ENCODE measurements at regions not wholly inside any gene's neighbourhood (a gene's known extent, or its start where the extent isn't known, plus 50 kb on each side); places are given as distances from the start of the nearest gene placed in this dataset.

DNA sequence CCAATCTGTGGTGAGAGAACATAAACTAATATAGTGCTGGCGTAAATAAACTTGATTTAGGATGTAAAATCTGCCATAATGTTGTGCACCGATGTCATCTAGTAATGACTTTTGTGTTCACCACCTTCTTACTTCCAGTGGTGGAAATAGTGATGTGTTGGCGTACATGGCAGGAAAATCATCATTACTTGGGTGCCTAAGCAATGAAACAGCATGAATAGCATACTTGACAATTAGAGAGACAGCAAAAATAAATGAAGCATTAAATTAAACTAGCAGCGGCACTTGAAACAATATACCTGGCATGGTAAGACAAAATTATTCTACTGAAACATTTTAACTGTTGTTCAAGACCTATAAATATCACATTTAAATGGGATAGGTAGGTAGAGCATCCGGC lies 73.2 kb upstream of the DSC1 start:
- TF ChIP-seq, protein P1, sequence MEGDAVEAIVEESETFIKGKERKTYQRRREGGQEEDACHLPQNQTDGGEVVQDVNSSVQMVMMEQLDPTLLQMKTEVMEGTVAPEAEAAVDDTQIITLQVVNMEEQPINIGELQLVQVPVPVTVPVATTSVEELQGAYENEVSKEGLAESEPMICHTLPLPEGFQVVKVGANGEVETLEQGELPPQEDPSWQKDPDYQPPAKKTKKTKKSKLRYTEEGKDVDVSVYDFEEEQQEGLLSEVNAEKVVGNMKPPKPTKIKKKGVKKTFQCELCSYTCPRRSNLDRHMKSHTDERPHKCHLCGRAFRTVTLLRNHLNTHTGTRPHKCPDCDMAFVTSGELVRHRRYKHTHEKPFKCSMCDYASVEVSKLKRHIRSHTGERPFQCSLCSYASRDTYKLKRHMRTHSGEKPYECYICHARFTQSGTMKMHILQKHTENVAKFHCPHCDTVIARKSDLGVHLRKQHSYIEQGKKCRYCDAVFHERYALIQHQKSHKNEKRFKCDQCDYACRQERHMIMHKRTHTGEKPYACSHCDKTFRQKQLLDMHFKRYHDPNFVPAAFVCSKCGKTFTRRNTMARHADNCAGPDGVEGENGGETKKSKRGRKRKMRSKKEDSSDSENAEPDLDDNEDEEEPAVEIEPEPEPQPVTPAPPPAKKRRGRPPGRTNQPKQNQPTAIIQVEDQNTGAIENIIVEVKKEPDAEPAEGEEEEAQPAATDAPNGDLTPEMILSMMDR (conservative IDR thresholded peaks at IDR 0.05; ENCODE audit: low read depth, low read length): no peak
- DNase-seq (ENCODE audit: low read depth): no peak
- H3K4me3 ChIP-seq (ENCODE audit: low read length): no peak overlapping the region

DNA sequence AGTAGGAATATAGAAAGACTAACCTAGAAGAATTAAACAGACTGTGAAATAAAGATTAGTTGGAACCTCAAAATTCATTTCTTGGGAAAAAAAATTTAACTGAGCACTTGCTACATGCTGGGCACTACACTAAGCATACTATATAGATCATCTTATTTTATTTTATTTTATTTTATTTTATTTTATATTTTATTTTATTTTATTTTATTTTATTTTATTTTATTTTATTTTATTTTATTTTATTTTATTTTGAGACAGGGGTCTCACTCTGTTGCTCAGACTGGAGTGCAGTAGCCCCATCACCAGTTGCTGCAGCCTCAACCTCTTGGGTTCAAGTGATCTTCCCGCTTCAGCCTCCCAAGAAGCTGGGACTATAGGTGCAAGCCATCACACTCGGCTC lies 74.5 kb upstream of the DSC1 start:
- no peak for DNase-seq (ENCODE audit: low read depth)
- H3K4me3 ChIP-seq (ENCODE audit: low read length): no peak overlapping the region
- TF ChIP-seq, protein P1 (conservative IDR thresholded peaks at IDR 0.05; ENCODE audit: low read depth, low read length): no peak

GRCh38 chr18:31241425-31241824 lies 76.5 kb upstream of the DSG1 start:
- TF ChIP-seq, protein P1 (conservative IDR thresholded peaks at IDR 0.05; ENCODE audit: low read depth, low read length): no peak
- no peak overlapping the region for H3K4me3 ChIP-seq (ENCODE audit: low read length)
- no peak for DNase-seq (ENCODE audit: low read depth)

GRCh38 chr18:31241900-31242409 lies 76.0 kb upstream of the DSG1 start:
- DNase-seq (ENCODE audit: low read depth): no peak
- TF ChIP-seq, protein P1 (conservative IDR thresholded peaks at IDR 0.05; ENCODE audit: low read depth, low read length): peak; percentile 83

GRCh38 chr18:31243740-31244512 lies 74.0 kb upstream of the DSG1 start:
- DNase-seq (ENCODE audit: low read depth): no peak
- no peak overlapping the region for H3K4me3 ChIP-seq (ENCODE audit: low read length)
- TF ChIP-seq, protein P1 (conservative IDR thresholded peaks at IDR 0.05; ENCODE audit: low read depth, low read length): no peak

More at GRCh38 chr18:31241900-31242409, 76.0 kb upstream of the DSG1 start:
- no peak overlapping the region for H3K4me3 ChIP-seq (ENCODE audit: low read length)

- TF ChIP-seq, protein P1 (conservative IDR thresholded peaks at IDR 0.05; ENCODE audit: low read depth, low read length): no peak
- DNase-seq (ENCODE audit: low read depth): peak; percentile 92
- no peak overlapping the region for H3K4me3 ChIP-seq (ENCODE audit: low read length)
Measured at GRCh38 chr18:31244771-31245394, 73.1 kb upstream of the DSG1 start.

Data from retinal pigment epithelial cell (primary cell).